ENCODE measurements at regions not wholly inside any gene's neighbourhood (a gene's known extent, or its start where the extent isn't known, plus 50 kb on each side); places are given as distances from the start of the nearest gene placed in this dataset.

GRCh38 chr3:96070678-96071077 lies 743.7 kb upstream of the EPHA6 start:
- DNase-seq: no peak

- DNase-seq: no peak
Observed at GRCh38 chr3:96071097-96071496, 743.3 kb upstream of the EPHA6 start.

GRCh38 chr3:96072226-96072625 lies 742.2 kb upstream of the EPHA6 start:
- DNase-seq: no peak

- DNase-seq: no peak
Observed at GRCh38 chr3:96083610-96084009, 730.8 kb upstream of the EPHA6 start.

GRCh38 chr3:96086018-96086417 lies 728.4 kb upstream of the EPHA6 start:
- DNase-seq: no peak

- DNase-seq: no peak
Observed at GRCh38 chr3:96101006-96101560, 713.3 kb upstream of the EPHA6 start.

- no peak for DNase-seq
Observed at GRCh38 chr3:96106701-96107100, 707.7 kb upstream of the EPHA6 start.

All from CD4-positive, alpha-beta T cell treated with Interleukin-15 for 1 hour (primary cell).